Heart right ventricle (tissue), 16 donors: ENCODE measurements at regions not wholly inside any gene's neighbourhood (a gene's known extent, or its start where the extent isn't known, plus 50 kb on each side); places are given as distances from the start of the nearest gene placed in this dataset.

Experiments
- ATAC-seq, 8 donors: fragments of 200-7000 bp; cut with Tn5 transposase; one replicate each; pipeline ENCODE4 v1.9.1; 2020; ENCODE audit warnings: mild to moderate bottlenecking in 8 of 8, moderate library complexity in 8 of 8, moderate number of reproducible peaks in 1 of 8
- DNase-seq, 2 donors: peaks; one replicate each; pipeline ENCODE4 v3.0.0-alpha.2; 2020
- H3K27ac ChIP-seq, 10 donors: fragments of 200-600 bp; sonication (generic) in 2 of 10; one replicate each; pipeline versions ENCODE4 v1.5.0 to v1.8.0; 2020 to 2022; ENCODE audit warnings: mild to moderate bottlenecking in 3 of 10
- H3K27me3 ChIP-seq, 7 donors: fragments of 200-600 bp; one replicate each; pipeline ENCODE4 v1.8.0; 2021 to 2022; ENCODE audit warnings: mild to moderate bottlenecking in 2 of 7
- H3K36me3 ChIP-seq, 9 donors: fragments of 200-600 bp; sonication (generic) in 1 of 9; one replicate each; pipeline versions ENCODE4 v1.5.0 to v1.8.0; 2020 to 2022; ENCODE audit warnings: mild to moderate bottlenecking in 2 of 9
- H3K4me1 ChIP-seq, 9 donors: fragments of 200-600 bp; sonication (generic) in 1 of 9; one replicate each; pipeline versions ENCODE4 v1.5.0 to v1.8.0; 2020 to 2022; ENCODE audit warnings: mild to moderate bottlenecking in 4 of 9
- H3K4me3 ChIP-seq, 10 donors: fragments of 200-600 bp; sonication (generic) in 2 of 10; one replicate each; pipeline versions ENCODE4 v1.5.0 to v1.8.0; 2020 to 2022; ENCODE audit warnings: mild to moderate bottlenecking in 7 of 10, moderate library complexity in 2 of 10
- H3K9me3 ChIP-seq, 11 donors: fragments of 200-600 bp in 10 of 11; sonication (generic) in 2 of 11; one replicate each; pipeline versions ENCODE4 v1.5.0 to v1.8.0; 2013 to 2022; ENCODE audit warnings: mild to moderate bottlenecking in 2 of 11, control low read depth in 1 of 11, moderate library complexity in 1 of 11
- WGBS, 2 donors: extraction: QIAGEN DNeasy Blood & Tissue Kit; methylation state at CpG; one replicate each; pipeline ENCODE4 v1.1.7; 2013; ENCODE audit warnings: inconsistent platforms in 1 of 2; 5-methylcytosine and 5-hydroxymethylcytosine counted together
- intact Hi-C, 10 donors: fragments of 100-400 bp; cut with DNase I; formaldehyde crosslinking; loops; one replicate each; pipeline versions ENCODE4 v1.11.1 to v1.14.2; 2022
- TF ChIP-seq, protein P1 (sequence below), 9 donors: fragments of 200-600 bp; sonication (generic) in 2 of 9; IDR thresholded peaks; one replicate each; pipeline versions ENCODE4 v1.5.0 to v1.8.0; 2021 to 2022; ENCODE audit warnings: antibody characterized with exemption in 9 of 9, mild to moderate bottlenecking in 5 of 9, moderate library complexity in 1 of 9
- donor health status: Arrhythmogenic right ventricular cardiomyopathy.
- donor health status: ischemic (EF 13 %, LVEDD 7.1; RV severe dilation, severe dysfunction).
- donor health status: healthy with polysubstance abuse.
- donor health status: DM: no; HTN: yes; CAD: no.
- donor health status: DM: no; HTN: no; CAD: no.
- donor health status: ischemic (EF 25% LVEDD 6.9; RV normal size, moderate dysfunction).
- donor health status: ischemic (EF 25% LVEDD 5.7; RV mildly dilated, moderate dysfunction).
- donor health status: healthy.
- donor health status: DM: yes; HTN: yes; CAD: no.
- donor health status: Ischemic cardiomyopathy.
- donor health status: ischemic (EF 35%, LVEDD 5.7; RV mildly dilated, moderate dysfunction).
- donor health status: nonischemic (EF 11% LVEDD 7.7; RV severe dilation, severe dysfunction).
- donor health status: DM: yes; HTN: yes; CAD: no.
- donor health status: PGD.
- donor health status: ischemic (EF 29% LVEDD 5.4; RV normal size, mild dysfunction).
- donor health status: nonischemic (EF 23%, LVEDD 6.1; RV moderate dilation, normal function).

DNA sequence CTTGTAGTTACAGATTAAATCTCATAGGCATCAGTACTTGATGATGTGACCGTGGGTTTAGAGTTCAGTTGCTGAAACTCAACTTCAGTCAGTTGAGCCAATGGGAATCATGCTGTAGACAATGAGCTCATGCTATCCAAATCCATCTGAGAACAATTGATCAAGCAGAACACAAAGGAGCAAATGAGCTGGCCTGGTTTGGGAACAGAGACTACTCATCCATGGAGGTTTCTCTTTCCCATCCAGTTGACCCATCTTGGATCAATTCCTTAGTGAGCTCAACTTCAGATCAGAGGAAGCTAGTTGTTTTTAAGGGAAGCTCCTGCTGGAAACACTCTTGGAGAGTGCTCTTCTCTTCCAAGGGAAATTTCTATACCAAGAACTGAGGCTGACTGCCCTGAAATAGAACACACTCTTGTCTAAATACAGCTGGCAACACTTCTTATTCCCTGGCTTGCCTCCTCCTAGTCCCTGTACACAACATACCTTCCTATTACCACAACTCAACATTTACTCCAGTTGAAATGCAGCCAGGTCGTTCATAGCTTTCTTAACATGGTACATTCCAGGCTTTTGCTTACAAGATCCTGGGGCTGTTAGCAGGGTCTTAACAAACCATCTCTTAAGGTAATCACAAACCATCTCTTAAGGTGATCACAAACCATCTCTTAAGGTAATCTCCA lies 203.9 kb upstream of the PRDM1 start:
- H3K4me1 ChIP-seq: peaks cover 0 to 68% (median 0%) of the 10 kb centered on the region in 9 donors
- H3K27ac ChIP-seq: no peak overlapping the region
- TF ChIP-seq, protein P1, sequence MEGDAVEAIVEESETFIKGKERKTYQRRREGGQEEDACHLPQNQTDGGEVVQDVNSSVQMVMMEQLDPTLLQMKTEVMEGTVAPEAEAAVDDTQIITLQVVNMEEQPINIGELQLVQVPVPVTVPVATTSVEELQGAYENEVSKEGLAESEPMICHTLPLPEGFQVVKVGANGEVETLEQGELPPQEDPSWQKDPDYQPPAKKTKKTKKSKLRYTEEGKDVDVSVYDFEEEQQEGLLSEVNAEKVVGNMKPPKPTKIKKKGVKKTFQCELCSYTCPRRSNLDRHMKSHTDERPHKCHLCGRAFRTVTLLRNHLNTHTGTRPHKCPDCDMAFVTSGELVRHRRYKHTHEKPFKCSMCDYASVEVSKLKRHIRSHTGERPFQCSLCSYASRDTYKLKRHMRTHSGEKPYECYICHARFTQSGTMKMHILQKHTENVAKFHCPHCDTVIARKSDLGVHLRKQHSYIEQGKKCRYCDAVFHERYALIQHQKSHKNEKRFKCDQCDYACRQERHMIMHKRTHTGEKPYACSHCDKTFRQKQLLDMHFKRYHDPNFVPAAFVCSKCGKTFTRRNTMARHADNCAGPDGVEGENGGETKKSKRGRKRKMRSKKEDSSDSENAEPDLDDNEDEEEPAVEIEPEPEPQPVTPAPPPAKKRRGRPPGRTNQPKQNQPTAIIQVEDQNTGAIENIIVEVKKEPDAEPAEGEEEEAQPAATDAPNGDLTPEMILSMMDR (IDR thresholded peaks at IDR 0.05): no peak
- H3K4me3 ChIP-seq: no peak overlapping the region
- H3K36me3 ChIP-seq: no peaks in the 10 kb centered on the region
- WGBS, 2 donors: 79 to 88% methylated on average over 2 of the region's 2 CpGs
- no peaks in the 10 kb centered on the region for H3K9me3 ChIP-seq
- no peak for ATAC-seq
- intact Hi-C loops: no loop called here
- DNase-seq: no peak
- no peaks in the 10 kb centered on the region for H3K27me3 ChIP-seq

DNA sequence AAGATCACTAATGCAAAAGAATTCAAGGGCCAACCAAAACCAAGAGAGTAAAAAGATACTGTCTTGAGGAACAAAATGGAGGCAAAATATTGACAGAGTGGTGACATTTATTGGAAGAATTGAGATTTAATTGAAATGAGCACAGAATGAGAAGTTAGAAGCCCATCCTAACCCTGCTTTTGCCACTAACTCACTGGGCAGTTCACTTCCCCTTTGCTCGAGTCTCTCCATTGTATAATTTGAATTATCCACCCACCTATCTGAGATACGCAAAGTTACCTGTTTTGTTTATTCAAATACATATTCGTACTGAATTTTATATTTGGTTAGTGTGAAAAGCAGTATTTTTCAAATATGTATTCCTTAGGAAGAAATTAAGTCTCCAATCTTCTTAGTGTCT lies 204.5 kb upstream of the PRDM1 start:
- Histone ChIP-seq H3K36me3 (no peaks in the 10 kb centered on the region), H3K27ac (no peak overlapping the region), H3K27me3 (no peaks in the 10 kb centered on the region), H3K4me3 (no peak overlapping the region), H3K4me1 (peaks cover 0 to 62% (median under 1%) of the 10 kb centered on the region in 9 donors), H3K9me3 (no peaks in the 10 kb centered on the region)
- TF ChIP-seq, protein P1 (IDR thresholded peaks at IDR 0.05): no peak
- WGBS, 2 donors: 88 to 89% methylated on average over 3 of the region's 3 CpGs
- ATAC-seq: no peak
- no peak for DNase-seq
- intact Hi-C loops: no loop called here

DNA sequence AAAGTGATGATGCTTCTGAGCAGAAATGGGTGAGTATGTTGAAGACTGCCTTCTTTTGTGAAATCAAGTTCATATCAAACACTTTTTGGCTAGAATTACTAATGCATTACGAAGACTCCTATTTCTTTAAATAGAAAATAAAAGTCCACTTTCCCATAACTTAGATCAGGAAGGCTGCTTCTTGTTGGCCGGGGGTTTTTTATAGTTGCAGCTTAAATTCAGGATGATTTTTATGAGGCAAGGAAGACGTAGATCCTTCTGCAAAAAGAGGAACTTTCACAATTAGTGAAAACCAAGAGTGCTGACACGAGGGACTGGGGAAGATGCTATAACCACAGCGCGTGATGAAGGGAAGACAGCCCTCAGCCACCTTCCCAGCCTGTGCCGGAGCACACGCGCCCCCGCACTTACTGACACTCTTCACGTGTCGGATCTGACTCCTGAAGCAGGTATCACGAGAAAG lies 206.1 kb upstream of the PRDM1 start:
- H3K9me3 ChIP-seq: no peaks in the 10 kb centered on the region
- peak overlapping the region in 2 of 10 donors; percentile 18 to 25 for H3K4me3 ChIP-seq
- intact Hi-C loops: no loop called here
- ATAC-seq: peak in 7 of 8 donors; percentile 56 to 84 (median 68)
- 58 to 66% methylated on average over 13 of the region's 13 CpGs for WGBS, 2 donors
- TF ChIP-seq, protein P1 (IDR thresholded peaks at IDR 0.05): no peak
- H3K27ac ChIP-seq: peak overlapping the region in 5 of 10 donors; percentile 19 to 81 (median 22)
- no peak for DNase-seq
- no peaks in the 10 kb centered on the region for H3K27me3 ChIP-seq
- peaks cover 0 to 56% (median 9%) of the 10 kb centered on the region in 9 donors for H3K4me1 ChIP-seq
- H3K36me3 ChIP-seq: no peaks in the 10 kb centered on the region

DNA sequence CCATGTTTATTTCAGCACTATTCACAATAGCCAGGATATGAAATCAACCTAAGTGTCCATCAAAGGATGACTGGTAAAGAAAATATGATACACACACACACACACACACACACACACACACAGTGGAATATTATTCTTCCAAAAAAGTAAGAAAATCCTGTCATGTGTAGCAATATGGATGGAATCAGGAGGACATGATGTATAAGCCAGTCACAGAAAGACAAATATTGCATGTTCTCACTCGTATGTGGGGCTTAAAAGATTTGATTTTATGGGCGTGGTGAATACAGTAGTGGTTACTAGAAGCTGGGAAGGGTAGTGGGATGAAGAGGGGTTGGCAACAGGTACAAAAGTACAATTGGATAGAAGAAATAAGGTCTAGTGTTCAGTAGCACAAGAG lies 207.0 kb upstream of the PRDM1 start:
- TF ChIP-seq, protein P1 (IDR thresholded peaks at IDR 0.05): no peak
- H3K27ac ChIP-seq: peak overlapping the region in 2 of 10 donors; percentile 48 to 81
- ATAC-seq (no peak), DNase-seq (no peak)
- intact Hi-C loops: no loop called here
- no peak overlapping the region for H3K4me3 ChIP-seq
- H3K9me3 ChIP-seq: no peaks in the 10 kb centered on the region
- WGBS, 2 donors: 84 to 88% methylated on average over 2 of the region's 2 CpGs
- H3K36me3 ChIP-seq: no peaks in the 10 kb centered on the region
- peaks cover 0 to 48% (median 9%) of the 10 kb centered on the region in 9 donors for H3K4me1 ChIP-seq
- no peaks in the 10 kb centered on the region for H3K27me3 ChIP-seq
